ENCODE measurements at regions not wholly inside any gene's neighbourhood (a gene's known extent, or its start where the extent isn't known, plus 50 kb on each side); places are given as distances from the start of the nearest gene placed in this dataset.

DNA sequence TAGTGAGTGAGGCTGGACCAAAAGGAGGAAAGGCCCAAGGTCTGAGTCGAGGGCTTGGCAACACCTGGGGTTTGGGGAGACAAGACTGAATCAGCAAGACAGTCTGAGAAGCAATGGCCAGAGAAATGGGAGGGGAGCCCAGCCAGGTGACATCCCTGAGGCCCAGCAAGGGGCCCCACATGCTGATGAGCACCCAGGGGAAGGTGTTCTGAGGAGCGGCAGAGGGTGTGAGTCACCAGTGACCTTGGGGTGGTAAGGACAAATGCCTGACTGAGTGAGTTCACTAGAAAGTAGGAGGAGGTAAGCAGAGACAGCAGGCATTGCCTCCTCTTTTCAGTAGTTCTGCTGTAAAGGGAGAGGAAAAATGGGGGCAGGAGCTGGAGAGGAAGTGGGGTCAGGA lies 192.4 kb upstream of the GALNT2 start:
- Mint-ChIP-seq H3K27me3 (peaks cover 9% of the 10 kb centered on the region), H3K9me3 (no peaks in the 10 kb centered on the region), H3K4me1 (no peaks in the 10 kb centered on the region), H3K4me3 (no peak overlapping the region), H3K36me3 (ENCODE audit: low read depth) (no peaks in the 10 kb centered on the region), H3K27ac (no peak overlapping the region)
- CTCF ChIA-PET: no interaction called here
- POLR2A ChIA-PET: no interaction called here
- no peak for DNase-seq

DNA sequence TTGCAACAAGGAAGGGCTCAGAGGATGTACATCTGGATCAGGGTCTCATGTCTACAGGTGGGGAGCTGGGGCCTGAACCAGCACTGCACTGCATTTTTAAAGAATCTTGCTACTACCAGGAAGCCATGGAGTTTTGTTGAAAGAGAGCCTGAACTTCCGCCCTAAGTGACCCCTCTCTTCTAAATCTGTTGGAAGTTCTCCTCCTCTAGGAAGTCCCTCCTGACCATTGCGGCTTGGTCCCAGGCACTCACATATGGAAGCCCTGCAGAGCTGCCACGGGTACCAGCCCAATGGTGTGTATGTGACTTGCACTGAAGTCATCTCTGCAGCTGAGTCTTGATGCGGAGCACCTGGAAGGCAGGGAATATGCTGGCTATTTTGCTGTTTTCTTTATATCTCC lies 192.0 kb upstream of the GALNT2 start:
- ChIA-PET CTCF (no interaction called here), POLR2A (no interaction called here)
- no peaks in the 10 kb centered on the region for H3K4me1 Mint-ChIP-seq
- no peak for DNase-seq
- no peaks in the 10 kb centered on the region for H3K9me3 Mint-ChIP-seq
- peaks cover 12% of the 10 kb centered on the region for H3K27me3 Mint-ChIP-seq
- H3K4me3 Mint-ChIP-seq: no peak overlapping the region
- H3K27ac Mint-ChIP-seq: no peak overlapping the region
- H3K36me3 Mint-ChIP-seq (ENCODE audit: low read depth): no peaks in the 10 kb centered on the region

DNA sequence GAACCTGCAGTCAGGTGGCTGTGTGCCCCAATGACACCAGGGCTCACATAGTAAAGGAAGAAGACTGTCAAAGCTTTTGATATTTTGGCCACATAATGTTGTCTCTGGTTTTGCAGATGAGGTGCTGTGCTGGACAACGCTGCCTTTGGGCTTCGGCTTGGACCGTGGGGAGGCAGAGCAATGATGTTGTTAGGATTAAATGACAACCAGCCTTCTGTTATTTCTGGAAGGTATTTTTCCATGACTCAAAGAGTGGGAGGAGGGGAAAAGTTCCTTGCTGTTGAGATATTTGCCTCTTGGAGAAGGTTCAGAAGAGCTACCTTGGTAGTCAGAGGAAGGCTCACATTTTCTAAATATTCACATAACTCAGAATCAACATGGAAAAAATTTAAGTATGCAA lies 187.3 kb upstream of the GALNT2 start:
- Mint-ChIP-seq H3K27ac (no peak overlapping the region), H3K36me3 (ENCODE audit: low read depth) (no peaks in the 10 kb centered on the region), H3K4me3 (no peak overlapping the region), H3K9me3 (no peaks in the 10 kb centered on the region), H3K27me3 (peaks cover 16% of the 10 kb centered on the region), H3K4me1 (no peaks in the 10 kb centered on the region)
- POLR2A ChIA-PET: no interaction called here
- no peak for DNase-seq
- CTCF ChIA-PET: no interaction called here

DNA sequence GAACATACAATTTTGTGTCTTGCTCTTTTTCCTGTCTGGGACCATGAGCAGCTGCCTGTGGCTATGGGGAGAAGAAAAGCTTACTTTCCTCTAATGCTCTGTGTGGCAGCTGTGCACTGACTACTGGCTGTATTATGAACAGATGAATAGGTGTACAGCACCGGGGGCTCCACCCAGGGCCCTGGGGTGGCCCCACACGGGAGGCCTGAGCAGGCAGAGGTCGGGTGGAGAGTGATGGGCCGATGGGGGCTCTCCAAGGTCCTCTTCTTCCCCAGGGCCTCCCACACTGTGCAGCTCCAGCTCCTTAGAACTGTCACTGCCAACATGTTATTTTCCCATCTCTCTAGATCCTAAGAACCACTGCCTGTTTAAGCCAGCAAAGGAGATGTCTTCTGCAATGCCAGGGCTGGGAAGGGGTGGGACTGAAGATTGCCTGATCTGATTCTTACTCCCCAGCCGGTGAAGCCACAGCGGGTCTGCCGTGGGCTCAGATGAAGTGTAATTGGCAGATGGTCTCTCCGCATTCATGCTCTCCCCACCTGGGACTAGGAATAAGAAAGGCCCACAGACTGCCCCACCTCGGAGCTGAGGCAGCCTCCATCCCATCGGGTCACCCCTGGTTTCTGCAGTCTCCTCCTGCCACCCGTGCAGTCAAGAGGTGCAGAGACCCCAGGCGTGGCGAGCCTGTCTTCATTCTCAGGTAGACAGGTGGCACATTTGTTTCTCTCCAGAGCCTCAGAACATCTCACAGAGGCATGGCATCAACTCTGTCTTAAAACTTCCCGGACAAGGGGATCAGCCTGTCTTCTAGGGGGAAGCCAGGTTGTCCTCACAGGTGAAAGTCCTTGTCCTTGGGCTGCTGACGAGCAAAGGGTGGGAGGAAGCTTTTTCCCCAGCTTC lies 186.5 kb upstream of the GALNT2 start:
- DNase-seq: peak; percentile 2
- H3K27ac Mint-ChIP-seq: no peak overlapping the region
- ChIA-PET POLR2A (no interaction called here), CTCF (no interaction called here)
- no peaks in the 10 kb centered on the region for H3K9me3 Mint-ChIP-seq
- peaks cover 16% of the 10 kb centered on the region for H3K27me3 Mint-ChIP-seq
- no peak overlapping the region for H3K4me3 Mint-ChIP-seq
- no peaks in the 10 kb centered on the region for H3K4me1 Mint-ChIP-seq
- H3K36me3 Mint-ChIP-seq (ENCODE audit: low read depth): no peaks in the 10 kb centered on the region

DNA sequence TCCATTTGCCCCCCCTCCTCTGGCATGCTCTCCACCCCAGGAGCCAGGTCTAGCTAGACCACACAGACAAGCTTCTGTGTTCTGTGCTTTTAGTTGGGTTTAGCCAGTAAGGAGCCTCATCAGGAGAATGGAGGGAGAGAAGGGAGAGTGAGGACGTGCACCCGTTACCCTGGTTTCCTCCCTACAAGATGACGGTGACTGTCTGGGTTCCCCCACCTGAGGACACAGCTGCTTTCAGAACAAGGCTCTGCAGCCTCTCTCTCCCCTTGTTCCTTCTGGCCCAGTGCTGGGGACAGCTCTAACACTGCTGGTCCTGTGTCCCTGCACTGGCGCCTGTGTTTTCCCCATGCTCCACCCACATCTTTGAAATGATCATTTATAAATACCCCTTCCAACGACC lies 184.4 kb upstream of the GALNT2 start:
- Mint-ChIP-seq H3K27ac (no peak overlapping the region), H3K27me3 (peaks cover 16% of the 10 kb centered on the region), H3K9me3 (no peaks in the 10 kb centered on the region), H3K4me3 (no peak overlapping the region), H3K36me3 (ENCODE audit: low read depth) (no peaks in the 10 kb centered on the region), H3K4me1 (no peaks in the 10 kb centered on the region)
- ChIA-PET CTCF (no interaction called here), POLR2A (no interaction called here)
- DNase-seq: peak; percentile 3

DNA sequence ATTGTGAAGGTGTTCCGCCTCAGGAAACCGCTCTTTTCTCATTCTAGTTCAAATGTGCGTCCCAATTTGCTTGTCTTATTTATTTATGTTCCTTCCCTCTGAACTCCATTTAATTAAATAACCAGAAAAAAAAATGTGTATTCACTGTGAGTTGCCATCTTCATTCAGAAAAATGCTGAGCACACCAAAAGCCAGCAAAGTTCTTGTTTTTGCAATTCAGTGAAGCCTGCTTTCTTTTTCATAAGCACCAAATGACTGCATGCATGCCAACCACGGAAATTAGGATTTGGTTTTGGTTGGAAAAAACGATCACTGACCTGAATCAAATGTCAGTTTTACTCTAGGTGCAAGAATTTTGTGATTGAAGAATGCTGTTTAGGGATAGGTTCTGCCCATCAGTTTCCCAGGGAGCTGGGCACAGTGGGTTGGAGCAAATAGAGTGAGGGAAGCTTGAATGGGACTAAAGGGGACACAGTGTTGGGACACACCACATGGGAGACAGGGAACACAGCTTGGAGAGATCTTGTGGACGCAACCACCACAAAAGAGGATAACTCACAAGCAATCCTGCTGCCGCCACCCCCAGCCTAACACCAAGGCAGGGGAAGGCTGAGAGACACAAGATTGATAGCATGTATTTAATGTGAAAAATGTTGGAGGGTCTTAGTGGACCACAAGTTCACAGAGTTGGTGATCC lies 183.4 kb upstream of the GALNT2 start:
- Mint-ChIP-seq H3K4me3 (no peak overlapping the region), H3K27ac (no peak overlapping the region), H3K27me3 (peaks cover 14% of the 10 kb centered on the region), H3K9me3 (no peaks in the 10 kb centered on the region), H3K36me3 (ENCODE audit: low read depth) (no peaks in the 10 kb centered on the region), H3K4me1 (no peaks in the 10 kb centered on the region)
- ChIA-PET POLR2A (no interaction called here), CTCF (interaction anchor here (1.0 to 1.1 kb wide), 2 partner anchors 14 to 17 kb away, joined by 3 read pairs; no protein-coding TSS in a partner anchor)
- DNase-seq: peak; percentile 2

DNA sequence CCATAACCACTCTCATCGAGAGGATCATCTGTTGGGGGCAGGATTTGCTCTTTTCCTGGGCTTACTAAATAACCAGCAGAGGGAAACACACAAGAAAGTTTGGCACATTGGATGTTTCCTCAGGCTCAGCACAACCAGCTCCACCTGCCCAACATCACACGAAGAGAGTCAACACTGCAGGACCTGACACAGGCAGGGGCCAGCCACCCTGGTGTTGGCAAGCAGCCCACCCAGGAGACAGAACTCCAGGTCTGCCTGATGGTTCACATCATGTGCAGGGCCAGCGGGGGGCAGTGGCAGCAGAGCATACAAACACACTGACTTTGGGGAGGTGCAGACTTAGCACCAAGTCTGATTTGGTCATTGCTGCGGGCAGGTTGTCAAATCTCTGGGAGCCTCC lies 182.3 kb upstream of the GALNT2 start:
- H3K9me3 Mint-ChIP-seq: no peaks in the 10 kb centered on the region
- no peaks in the 10 kb centered on the region for H3K36me3 Mint-ChIP-seq (ENCODE audit: low read depth)
- CTCF ChIA-PET: interaction anchor here (1.1 kb wide), 1 partner anchor 15 kb away, joined by 3 read pairs; no protein-coding TSS in a partner anchor

DNA sequence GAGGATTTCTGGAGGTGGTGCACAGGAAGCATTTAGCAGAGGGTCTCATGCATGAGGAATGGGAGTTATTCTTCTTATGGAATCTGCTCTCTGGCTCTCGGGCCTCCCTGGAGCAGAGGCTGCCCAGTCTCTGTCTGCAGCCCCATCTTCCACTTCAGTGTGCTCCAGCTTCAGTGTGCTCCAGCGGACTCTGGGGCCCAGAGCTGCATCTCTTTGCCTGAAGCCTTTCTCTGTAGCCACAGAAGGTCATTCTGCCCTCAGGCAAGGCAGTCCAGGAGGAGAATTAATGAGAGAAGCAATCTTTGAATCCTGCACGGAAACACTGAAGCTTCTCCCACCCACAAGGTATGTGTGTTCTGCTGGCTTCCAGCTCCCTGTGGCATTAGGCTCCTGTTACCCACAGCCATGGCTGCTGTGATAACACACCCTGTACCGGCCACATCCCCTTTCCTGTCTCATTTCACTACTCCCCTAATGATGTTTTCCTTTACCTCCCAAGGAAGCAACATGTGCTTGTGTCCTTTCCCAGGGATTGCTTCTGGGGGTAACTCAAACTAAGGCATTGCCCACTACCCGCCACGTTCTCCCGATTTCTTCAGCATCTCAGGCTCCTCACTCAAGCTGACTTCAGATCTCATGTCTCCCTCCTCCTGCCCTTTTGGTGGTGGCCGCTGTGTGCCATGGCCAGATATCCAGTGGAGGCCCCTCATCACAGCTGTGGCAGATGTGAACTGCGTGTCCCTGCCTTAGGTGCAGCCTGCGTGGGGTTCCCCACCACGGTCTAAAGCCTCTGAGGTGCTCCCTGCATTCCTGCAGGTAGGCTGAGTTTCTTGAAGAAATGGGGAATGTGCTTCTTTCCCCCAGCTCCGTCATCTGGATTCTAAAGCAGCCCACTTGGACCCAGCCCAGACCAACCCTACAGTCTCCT lies 181.2 kb upstream of the GALNT2 start:
- peak; percentile 3 for DNase-seq
- Mint-ChIP-seq H3K4me1 (no peaks in the 10 kb centered on the region), H3K36me3 (ENCODE audit: low read depth) (no peaks in the 10 kb centered on the region), H3K4me3 (no peak overlapping the region), H3K9me3 (no peaks in the 10 kb centered on the region), H3K27ac (no peak overlapping the region), H3K27me3 (peaks cover 4% of the 10 kb centered on the region)
- ChIA-PET POLR2A (no interaction called here), CTCF (no interaction called here)

More for the DNA sequence above, 182.3 kb upstream of the GALNT2 start:
- DNase-seq: peak; percentile 4
- Mint-ChIP-seq H3K27me3 (peaks cover 6% of the 10 kb centered on the region), H3K27ac (no peak overlapping the region), H3K4me3 (no peak overlapping the region), H3K4me1 (no peaks in the 10 kb centered on the region)
- POLR2A ChIA-PET: no interaction called here

DNA sequence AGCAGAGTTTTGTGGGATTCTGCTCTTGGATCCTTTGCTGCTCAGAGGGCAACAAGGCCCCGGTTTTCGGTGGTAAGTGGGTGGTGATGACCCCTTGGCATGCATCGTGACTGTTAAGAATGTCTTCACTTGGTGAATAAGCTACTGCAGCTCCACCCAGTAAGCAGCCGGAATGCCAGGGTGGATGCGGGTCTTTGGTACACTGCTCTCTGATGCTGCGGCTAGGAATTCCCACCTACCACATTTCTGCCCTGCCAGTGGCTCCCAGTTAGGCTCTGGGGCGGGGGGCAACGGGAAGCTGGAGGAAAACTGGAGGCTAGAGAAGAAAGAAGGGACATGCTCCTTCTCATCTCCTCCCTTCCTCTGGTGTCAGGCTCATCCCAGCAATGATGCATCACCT lies 180.4 kb upstream of the GALNT2 start:
- no peaks in the 10 kb centered on the region for H3K36me3 Mint-ChIP-seq (ENCODE audit: low read depth)
- ChIA-PET CTCF (interaction anchor here (0.9 kb wide), 1 partner anchor 14 kb away, joined by 3 read pairs; no protein-coding TSS in a partner anchor), POLR2A (no interaction called here)
- DNase-seq: peak; percentile 1
- no peak overlapping the region for H3K27ac Mint-ChIP-seq
- H3K4me1 Mint-ChIP-seq: no peaks in the 10 kb centered on the region
- H3K27me3 Mint-ChIP-seq: peaks cover 4% of the 10 kb centered on the region
- no peaks in the 10 kb centered on the region for H3K9me3 Mint-ChIP-seq
- H3K4me3 Mint-ChIP-seq: no peak overlapping the region

DNA sequence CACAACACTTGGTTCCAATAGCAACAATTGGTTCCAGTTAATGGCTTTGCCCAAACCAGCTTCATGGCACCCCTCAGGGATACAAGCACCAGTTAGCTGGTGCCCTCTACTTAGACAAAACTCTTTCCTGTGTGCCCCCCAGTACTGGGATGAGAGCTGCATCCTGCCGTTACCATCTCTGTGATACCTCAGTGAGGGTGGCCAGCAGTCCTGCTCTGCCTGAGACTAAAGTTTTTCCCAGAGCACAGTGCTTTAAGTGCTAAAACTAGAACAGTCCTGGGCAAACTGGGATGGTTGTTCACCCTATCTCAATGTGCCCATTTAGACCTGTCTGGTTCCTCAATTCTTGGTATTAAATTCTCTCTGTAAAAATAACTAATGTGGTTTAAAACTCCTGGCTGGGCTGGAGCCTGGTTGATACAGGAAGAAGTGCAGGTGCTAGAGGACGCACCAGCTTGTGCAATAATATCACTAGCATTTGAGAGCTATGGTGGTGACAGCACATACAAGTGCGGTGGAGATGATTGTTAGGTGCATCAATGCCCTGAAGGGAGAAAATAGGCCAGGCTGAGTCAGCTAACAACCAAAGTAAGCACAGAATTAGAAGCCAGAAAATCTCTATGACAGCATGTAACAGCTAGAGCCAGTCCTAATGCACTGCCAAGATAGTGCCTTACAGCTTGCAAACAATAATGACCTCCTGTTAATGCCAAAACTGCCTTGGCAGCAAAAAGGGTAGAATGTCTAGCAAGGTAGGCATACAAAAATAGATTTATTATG lies 179.8 kb upstream of the GALNT2 start:
- Mint-ChIP-seq H3K9me3 (no peaks in the 10 kb centered on the region), H3K27ac (no peak overlapping the region), H3K4me3 (no peak overlapping the region), H3K36me3 (ENCODE audit: low read depth) (no peaks in the 10 kb centered on the region), H3K4me1 (no peaks in the 10 kb centered on the region), H3K27me3 (peaks cover 7% of the 10 kb centered on the region)
- ChIA-PET POLR2A (no interaction called here), CTCF (interaction anchor here (0.9 kb wide), 1 partner anchor 14 kb away, joined by 3 read pairs; no protein-coding TSS in a partner anchor)
- DNase-seq: peak; percentile 2

DNA sequence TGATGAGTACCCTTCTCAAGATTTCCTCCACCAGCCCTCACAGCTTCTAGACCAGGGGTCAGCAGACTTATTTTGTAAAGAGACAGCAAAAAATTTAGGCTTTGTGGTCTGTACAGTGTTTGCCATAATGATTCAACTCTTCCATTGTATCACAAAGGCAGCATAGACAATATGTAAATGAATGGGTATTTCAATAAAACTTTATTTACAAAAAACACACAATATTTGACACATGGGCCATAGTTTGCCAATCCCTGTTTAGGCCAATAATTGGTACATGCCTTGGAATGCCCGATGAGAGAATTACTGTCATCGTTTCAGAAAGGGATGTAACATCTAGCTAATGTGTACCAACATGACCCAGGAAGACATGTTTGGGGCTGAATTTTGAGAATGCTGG lies 178.9 kb upstream of the GALNT2 start:
- H3K9me3 Mint-ChIP-seq: no peaks in the 10 kb centered on the region
- ChIA-PET POLR2A (no interaction called here), CTCF (no interaction called here)
- peaks cover 9% of the 10 kb centered on the region for H3K27me3 Mint-ChIP-seq
- H3K36me3 Mint-ChIP-seq (ENCODE audit: low read depth): no peaks in the 10 kb centered on the region
- no peaks in the 10 kb centered on the region for H3K4me1 Mint-ChIP-seq
- H3K4me3 Mint-ChIP-seq: no peak overlapping the region
- no peak for DNase-seq
- H3K27ac Mint-ChIP-seq: no peak overlapping the region

DNA sequence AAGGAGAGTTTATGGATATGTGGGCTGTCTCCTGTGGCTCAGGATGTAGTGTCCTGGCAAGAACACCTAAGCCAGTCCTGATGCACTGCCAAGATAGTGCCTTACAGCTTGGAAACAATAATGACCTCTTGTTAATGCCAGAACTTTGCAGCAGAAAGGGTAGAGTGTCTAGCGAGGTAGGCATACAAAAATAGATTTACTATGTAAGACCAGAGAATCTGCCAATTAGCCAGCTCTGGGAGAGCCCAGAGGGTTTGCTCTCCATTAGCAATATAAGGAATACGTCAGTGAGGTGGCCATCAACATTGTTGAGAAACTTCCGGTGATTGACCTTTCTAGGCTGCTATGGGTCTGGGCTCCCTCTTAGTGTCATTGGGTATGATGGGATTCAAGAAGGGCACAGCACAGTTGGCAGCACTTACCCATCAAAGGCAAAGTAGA lies 178.5 kb upstream of the GALNT2 start:
- POLR2A ChIA-PET: no interaction called here
- no peaks in the 10 kb centered on the region for H3K36me3 Mint-ChIP-seq (ENCODE audit: low read depth)
- H3K27me3 Mint-ChIP-seq: peaks cover 9% of the 10 kb centered on the region
- no peaks in the 10 kb centered on the region for H3K4me1 Mint-ChIP-seq
- no peak overlapping the region for H3K27ac Mint-ChIP-seq
- no peak for DNase-seq
- CTCF ChIA-PET: no interaction called here
- no peak overlapping the region for H3K4me3 Mint-ChIP-seq
- H3K9me3 Mint-ChIP-seq: no peaks in the 10 kb centered on the region
